Natural killer cell (primary cell): ENCODE measurements at regions not wholly inside any gene's neighbourhood (a gene's known extent, or its start where the extent isn't known, plus 50 kb on each side); places are given as distances from the start of the nearest gene placed in this dataset.

Source experiments
- ATAC-seq, 3 donors: fragments of 150-1000 bp in 2 of 3; fragments of 200-7000 bp in 1 of 3; cut with Tn5 transposase; 1 replicate in 1 of 3; 2 replicates in 2 of 3; pipeline ENCODE4 v1.10.0; 2021; ENCODE audit warnings: mild to moderate bottlenecking in 2 of 3, moderate library complexity in 2 of 3
- DNase-seq, 2 donors: peaks; one replicate each; pipeline versions ENCODE4 v3.0.0 to v3.0.0-alpha.2; 2013 to 2021; ENCODE audit warnings: mixed read lengths in 1 of 2
- H3K27ac ChIP-seq: one replicate; pipeline ENCODE4 v1.5.1; 2013; ENCODE audit warnings: mild to moderate bottlenecking, low read length
- H3K27me3 ChIP-seq: one replicate; pipeline ENCODE4 v1.6.1; 2013; ENCODE audit warnings: low read length; ENCODE audit not compliant: control insufficient read depth, insufficient read depth
- H3K36me3 ChIP-seq: one replicate; pipeline ENCODE4 v1.6.1; 2013; ENCODE audit warnings: low read length; ENCODE audit not compliant: control insufficient read depth, insufficient read depth
- H3K4me1 ChIP-seq: one replicate; pipeline ENCODE4 v1.6.1; 2013; ENCODE audit warnings: low read length; ENCODE audit not compliant: control insufficient read depth, insufficient read depth
- H3K4me3 ChIP-seq: one replicate; pipeline ENCODE4 v1.5.1; 2013; ENCODE audit warnings: low read length
- H3K9me3 ChIP-seq: one replicate; pipeline ENCODE4 v1.6.1; 2013; ENCODE audit warnings: low read length; ENCODE audit not compliant: control insufficient read depth, insufficient read depth
- H3K27ac Mint-ChIP-seq, 2 donors: one replicate each; pipeline ENCODE4 v1.8.0; 2022; ENCODE audit warnings: mild to moderate bottlenecking in 2 of 2, mixed read lengths in 2 of 2, moderate library complexity in 1 of 2
- H3K27me3 Mint-ChIP-seq, 2 donors: one replicate each; pipeline ENCODE4 v1.8.0; 2022; ENCODE audit warnings: low read depth in 2 of 2, mixed read lengths in 2 of 2
- H3K36me3 Mint-ChIP-seq: one replicate; pipeline ENCODE4 v1.8.0; 2022; ENCODE audit warnings: mixed read lengths
- H3K4me1 Mint-ChIP-seq, 2 donors: one replicate each; pipeline ENCODE4 v1.8.0; 2022; ENCODE audit warnings: mixed read lengths in 2 of 2
- H3K4me3 Mint-ChIP-seq: one replicate; pipeline ENCODE4 v1.8.0; 2022; ENCODE audit warnings: mild to moderate bottlenecking, moderate library complexity, mixed read lengths
- H3K9me3 Mint-ChIP-seq, 2 donors: one replicate each; pipeline ENCODE4 v1.8.0; 2022; ENCODE audit warnings: mixed read lengths in 2 of 2
- CTCF ChIP-seq: fragments of 200-600 bp; IDR thresholded peaks from one replicate; pipeline ENCODE4 v1.8.0; 2022; ENCODE audit warnings: antibody characterized with exemption
- WGBS: methylation state at CpG from one replicate; pipeline ENCODE4 v1.1.7; 2013; ENCODE audit warnings: missing lambda C conversion rate; ENCODE audit not compliant: insufficient coverage; 5-methylcytosine and 5-hydroxymethylcytosine counted together
- intact Hi-C: fragments of 100-400 bp; cut with micrococcal nuclease; formaldehyde crosslinking; loops from one replicate; pipeline ENCODE4 v1.14.2; 2022

DNA sequence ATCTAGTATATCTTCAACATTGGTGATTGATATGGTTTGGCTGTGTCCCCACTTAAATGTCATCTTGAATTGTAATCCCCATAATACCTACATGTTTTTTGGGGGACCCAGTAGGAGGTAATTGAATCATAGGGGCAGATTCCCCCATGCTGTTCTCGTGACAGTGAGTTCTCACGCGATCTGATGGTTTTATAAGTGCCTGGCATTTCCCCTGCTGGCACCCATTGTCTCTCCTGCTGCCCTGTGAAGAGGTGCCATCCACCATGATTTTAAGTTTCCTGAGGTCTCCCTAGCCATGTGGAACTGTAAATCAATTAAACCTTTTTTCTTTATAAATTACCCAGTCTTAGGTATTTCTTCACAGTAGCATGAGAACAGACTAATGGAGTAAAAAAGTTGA is 1094.6 kb downstream of the ROBO2 start:
- H3K9me3 Mint-ChIP-seq = peaks cover 5 to 19% of the 10 kb centered on the region in 2 donors
- ATAC-seq (no peak), DNase-seq (no peak)
- Histone ChIP-seq H3K4me3 (no peak overlapping the region), H3K4me1 (no peaks in the 10 kb centered on the region), H3K27me3 (no peaks in the 10 kb centered on the region), H3K36me3 (no peaks in the 10 kb centered on the region), H3K27ac (no peak overlapping the region), H3K9me3 (peaks cover 8% of the 10 kb centered on the region)
- H3K36me3 Mint-ChIP-seq = no peaks in the 10 kb centered on the region
- no peak for TF ChIP-seq CTCF
- intact Hi-C loops = no loop called here
- WGBS = 81% methylated on average over 3 of the region's 3 CpGs
- H3K4me1 Mint-ChIP-seq = no peaks in the 10 kb centered on the region
- H3K27ac Mint-ChIP-seq = no peak overlapping the region
- H3K27me3 Mint-ChIP-seq = no peaks in the 10 kb centered on the region
- no peak overlapping the region for H3K4me3 Mint-ChIP-seq

DNA sequence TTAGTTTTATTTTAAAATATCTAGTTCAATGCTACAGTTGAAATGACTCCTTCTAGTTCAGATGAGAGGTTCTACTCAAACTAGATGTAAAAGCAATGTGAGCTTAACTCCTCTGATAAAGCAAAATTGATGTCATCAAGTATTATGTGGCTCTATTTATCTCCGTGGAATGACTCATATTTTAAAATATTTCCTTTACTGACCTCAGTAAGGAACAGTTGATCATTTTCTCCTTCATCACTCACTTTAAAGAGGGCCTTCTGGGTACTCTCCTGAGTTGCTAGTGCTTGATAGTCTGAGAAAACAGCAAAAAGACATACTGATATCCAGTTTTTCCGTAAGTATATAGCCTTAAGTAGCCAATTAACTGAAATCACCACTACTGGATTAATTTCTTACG is 1099.3 kb downstream of the ROBO2 start:
- Histone ChIP-seq H3K9me3 (peaks cover 8% of the 10 kb centered on the region), H3K36me3 (no peaks in the 10 kb centered on the region), H3K4me1 (no peaks in the 10 kb centered on the region), H3K27me3 (no peaks in the 10 kb centered on the region), H3K4me3 (no peak overlapping the region), H3K27ac (no peak overlapping the region)
- no peak for TF ChIP-seq CTCF
- no peak for ATAC-seq
- no peak for DNase-seq
- Mint-ChIP-seq H3K27me3 (no peaks in the 10 kb centered on the region), H3K27ac (no peak overlapping the region), H3K4me3 (no peak overlapping the region), H3K4me1 (no peaks in the 10 kb centered on the region), H3K9me3 (peaks cover 10 to 18% of the 10 kb centered on the region in 2 donors), H3K36me3 (no peaks in the 10 kb centered on the region)
- WGBS = 88% methylated on average over 2 of the region's 3 CpGs
- intact Hi-C loops = no loop called here

- peaks cover 12 to 22% of the 10 kb centered on the region in 2 donors for H3K9me3 Mint-ChIP-seq
- H3K4me1 Mint-ChIP-seq = no peaks in the 10 kb centered on the region
- H3K9me3 ChIP-seq = peaks cover 6% of the 10 kb centered on the region
- no peak overlapping the region for H3K27ac ChIP-seq
- no peaks in the 10 kb centered on the region for H3K27me3 Mint-ChIP-seq
- ATAC-seq (no peak), DNase-seq (no peak)
- no peaks in the 10 kb centered on the region for H3K4me1 ChIP-seq
- H3K27ac Mint-ChIP-seq = no peak overlapping the region
- TF ChIP-seq CTCF = no peak
- WGBS = no CpG with 5 or more reads among the region's 3 CpGs
- no peaks in the 10 kb centered on the region for H3K36me3 Mint-ChIP-seq
- no peak overlapping the region for H3K4me3 Mint-ChIP-seq
- no peaks in the 10 kb centered on the region for H3K27me3 ChIP-seq
- no peak overlapping the region for H3K4me3 ChIP-seq
- intact Hi-C loops = no loop called here
- no peaks in the 10 kb centered on the region for H3K36me3 ChIP-seq
Measured at GRCh38 chr3:78140274-78140673, 1100.4 kb downstream of the ROBO2 start.

GRCh38 chr3:78140866-78141265 is 1101.0 kb downstream of the ROBO2 start:
- Histone ChIP-seq H3K27ac (no peak overlapping the region), H3K4me1 (no peaks in the 10 kb centered on the region), H3K36me3 (no peaks in the 10 kb centered on the region), H3K27me3 (no peaks in the 10 kb centered on the region), H3K4me3 (no peak overlapping the region), H3K9me3 (peaks cover 6% of the 10 kb centered on the region)
- TF ChIP-seq CTCF = no peak
- Mint-ChIP-seq H3K27me3 (no peaks in the 10 kb centered on the region), H3K4me3 (no peak overlapping the region), H3K36me3 (no peaks in the 10 kb centered on the region), H3K27ac (no peak overlapping the region), H3K4me1 (no peaks in the 10 kb centered on the region), H3K9me3 (peaks cover 12 to 25% of the 10 kb centered on the region in 2 donors)
- WGBS = 70% methylated on average over 1 of the region's 1 CpG
- DNase-seq (no peak), ATAC-seq (no peak)
- intact Hi-C loops = no loop called here
